NCI-H1930 (cell line): ENCODE measurements at regions not wholly inside any gene's neighbourhood (a gene's known extent, or its start where the extent isn't known, plus 50 kb on each side); places are given as distances from the start of the nearest gene placed in this dataset.

ENCODE experiments used
- DNase-seq, 2 experiments: peaks; one replicate each; lab custom pipeline; 2025; lab: John Stamatoyannopoulos, UW

DNA sequence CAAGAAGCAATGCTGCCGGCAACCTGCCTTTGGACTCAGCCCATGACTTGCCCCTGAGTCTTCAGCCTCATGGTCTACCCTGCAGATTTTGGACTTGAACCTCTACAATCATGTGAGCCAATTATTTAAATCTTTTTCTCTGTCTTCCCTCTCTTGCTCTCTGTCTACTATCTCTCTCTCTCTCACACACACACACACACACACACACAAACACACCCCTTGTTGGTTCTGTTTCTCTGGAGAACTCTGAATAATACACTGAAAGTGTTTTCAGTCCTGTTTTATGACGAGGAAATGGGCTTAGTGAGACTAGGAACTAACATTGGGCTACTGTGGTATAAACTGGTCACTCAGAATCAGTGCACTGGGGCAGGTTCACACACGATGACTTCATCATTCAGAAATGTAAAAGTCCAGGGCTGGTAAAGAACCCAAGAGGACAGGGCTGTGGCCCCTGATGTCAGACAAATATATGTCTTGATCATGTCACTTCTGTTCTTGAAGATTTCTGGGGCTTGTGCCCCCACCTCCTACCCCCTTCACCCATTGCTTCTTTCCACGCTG lies 266.1 kb upstream of the SIX2 start:
- DNase-seq: no peak

DNA sequence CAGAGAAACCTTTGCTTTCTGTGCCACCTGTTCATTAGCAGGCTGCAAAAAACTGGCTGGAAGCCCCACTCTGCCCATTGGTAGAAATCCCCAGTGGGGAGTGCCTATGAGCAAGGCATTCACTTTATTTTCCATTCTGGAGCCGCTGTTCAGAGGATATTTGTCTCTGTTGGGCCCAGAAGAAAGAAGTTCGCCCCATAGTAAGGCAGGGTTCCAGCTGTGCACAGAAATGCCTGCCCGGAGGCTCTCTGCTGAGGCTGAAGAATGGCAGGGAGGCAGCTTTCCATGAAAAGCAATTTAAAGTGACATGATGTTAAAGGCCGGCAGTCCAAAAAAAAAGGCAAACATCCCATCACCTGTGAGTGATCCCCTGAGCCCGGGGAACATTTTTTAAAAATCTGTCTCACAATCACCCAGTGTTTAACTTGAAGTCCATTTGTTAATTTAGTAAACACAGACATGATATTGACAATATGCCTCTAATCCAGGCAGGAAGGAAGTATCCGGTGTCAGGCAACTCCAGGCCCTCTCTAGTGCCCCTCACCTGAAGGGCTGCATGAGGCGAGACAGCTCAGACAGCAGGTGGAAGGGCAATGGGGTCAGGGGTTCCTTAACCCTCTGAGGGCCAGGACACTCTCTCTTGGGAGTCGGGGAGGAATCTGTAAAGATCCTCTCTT lies 265.1 kb upstream of the SIX2 start:
- no peak for DNase-seq

DNA sequence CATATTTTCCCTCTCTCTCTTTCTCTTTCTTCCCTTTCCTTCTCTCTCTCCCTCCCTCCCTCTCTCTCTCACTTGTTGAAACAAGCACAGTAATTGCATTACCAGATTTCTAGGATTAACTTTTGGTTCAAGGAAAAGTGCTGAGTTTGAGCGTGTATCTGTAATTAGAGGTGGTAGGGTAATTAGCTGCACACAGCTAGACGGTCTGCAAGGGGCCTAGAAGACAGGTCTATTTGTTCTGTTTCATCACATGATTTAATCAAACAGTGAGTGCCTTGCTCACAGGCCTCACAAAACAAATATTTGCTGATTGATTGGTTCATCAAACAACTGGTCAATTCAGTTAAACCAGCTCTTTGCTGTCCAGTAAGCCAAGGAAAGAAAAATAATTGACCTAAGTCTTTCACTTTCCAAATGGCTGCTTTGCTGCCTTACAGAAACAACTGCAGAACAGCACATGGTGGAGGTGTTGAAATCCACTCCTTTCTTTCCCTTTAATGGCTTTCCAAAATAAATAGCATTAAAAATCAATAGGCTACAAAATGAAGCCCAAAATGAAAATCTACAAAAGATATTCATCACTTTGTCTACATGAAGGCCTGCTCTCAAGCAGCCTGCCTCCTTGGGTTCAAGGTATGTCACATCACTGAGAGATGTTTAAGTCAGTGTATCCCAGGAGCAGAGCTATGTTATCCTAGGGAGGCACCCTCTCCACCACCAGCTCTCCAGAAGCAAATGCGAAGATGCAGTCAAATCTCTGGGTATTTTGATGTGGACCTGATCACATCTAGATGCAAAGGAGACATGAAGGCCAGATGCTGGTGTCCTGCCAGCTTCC lies 264.4 kb upstream of the SIX2 start:
- peak in 1 of 2 experiments; percentile 8 for DNase-seq

DNA sequence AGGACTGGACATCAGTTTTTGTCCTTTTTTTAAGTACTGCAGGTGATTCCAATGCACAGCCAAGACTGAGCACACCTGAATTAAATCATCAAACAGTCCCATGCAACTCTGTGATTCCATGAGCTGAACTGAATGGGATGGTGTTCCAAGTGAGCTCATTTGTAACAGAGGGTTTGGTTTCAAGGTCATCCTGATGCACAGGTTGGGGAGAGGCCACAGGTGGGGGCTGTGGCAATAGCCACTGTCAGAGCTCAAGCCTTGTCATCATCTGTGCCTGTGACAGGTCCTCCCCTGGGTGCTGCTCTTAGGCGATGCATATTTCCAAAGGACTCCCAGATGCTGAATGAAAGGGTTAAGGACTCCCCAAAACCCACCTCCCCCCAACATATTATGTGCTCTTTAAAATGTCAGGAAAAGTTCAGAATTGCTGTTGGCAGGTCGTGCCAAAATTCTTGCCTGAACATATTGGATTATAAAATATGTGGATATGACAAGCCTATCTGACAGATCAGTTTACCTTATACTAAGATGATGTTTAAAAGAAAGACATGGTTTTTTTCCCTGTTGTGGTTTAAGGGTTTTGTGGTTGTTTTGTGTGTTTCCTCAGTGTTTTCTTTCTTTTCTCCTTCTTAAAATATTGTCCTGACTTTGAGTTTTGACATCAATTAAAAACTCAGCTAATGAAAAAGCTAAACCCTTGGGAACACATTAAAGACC lies 263.5 kb upstream of the SIX2 start:
- no peak for DNase-seq

DNA sequence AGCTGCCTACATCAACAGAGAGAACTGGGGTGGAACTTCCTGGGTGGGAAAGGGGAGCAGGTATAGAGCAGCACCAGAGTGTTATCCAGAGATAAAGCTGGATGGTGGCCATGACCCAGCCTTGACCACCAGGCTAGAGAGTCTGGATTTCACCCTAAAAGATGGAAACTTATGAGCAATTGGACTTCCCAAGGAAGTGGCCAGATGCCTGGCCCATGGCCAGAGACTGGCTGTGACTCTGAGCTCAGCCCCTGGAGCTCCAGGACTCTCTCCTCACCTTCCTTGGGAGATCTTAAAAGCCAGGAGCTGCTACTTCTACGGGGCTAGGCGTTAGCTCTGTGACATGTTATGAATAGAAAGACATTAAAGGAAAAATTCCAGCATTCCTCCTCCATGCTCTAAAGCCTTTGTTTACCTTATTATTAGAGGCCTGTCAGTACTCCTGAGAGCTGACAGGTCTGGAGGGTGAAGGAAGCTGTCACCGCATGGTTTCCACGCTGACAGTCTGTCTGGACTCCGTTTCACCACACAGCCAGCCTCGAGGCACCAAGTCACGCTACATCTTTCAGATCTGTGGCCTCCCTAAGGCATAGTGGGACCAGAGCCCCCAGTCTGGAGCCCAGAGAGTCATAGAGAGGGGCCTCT lies 260.0 kb upstream of the SIX2 start:
- no peak for DNase-seq

DNA sequence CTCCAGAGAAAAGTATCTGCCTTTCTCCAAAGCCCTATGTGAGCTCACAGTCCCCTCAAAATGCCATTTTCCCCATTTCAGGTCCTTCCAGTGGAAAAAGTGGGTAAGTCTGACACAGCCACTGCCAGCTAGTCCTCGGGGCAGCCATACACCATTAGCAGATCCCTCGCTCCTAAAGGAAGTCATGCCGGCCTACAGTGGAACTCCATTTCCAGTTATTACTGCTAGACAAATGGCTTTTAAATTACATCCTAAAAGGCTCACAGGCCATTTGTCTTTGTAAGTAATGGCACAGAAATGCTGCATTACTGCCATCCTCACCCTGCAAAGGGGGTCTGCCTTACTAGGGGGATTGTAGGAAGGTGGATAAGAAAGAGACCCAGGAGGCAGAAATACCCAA lies 259.4 kb upstream of the SIX2 start:
- DNase-seq: no peak

DNA sequence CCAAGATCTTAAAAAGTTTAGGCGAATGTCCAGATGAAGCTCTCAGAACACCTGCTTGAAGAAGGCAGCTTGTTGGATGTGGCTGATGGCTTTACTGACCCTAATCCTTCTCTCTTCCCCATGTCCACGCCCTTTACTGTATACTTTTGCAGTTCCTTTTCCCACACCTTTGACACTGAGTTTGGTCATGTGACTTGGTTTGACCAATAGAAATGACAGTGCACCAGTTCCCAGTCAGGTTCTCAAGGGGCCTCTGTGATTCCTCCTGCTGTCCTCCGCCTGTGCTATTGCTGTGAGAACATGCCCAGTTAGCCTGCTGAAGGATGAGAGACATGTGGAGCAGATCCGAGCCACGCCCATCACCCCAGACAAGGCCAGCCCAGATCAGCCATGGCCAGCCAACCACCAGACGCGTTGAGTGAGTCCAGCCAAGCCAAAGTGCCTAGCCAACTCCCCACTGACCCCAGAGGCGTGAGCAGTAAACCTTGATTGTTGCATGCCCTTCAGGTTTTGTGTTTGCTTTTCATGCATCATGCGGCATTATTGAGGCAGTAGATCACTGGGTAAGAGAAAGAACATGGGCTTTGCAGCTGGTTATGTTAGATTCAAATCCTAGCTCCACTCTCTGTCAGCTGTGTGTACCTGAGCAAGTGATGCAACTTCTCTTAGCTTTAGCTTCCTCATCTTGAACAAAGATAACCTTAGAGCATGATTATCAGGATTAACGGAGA lies 258.0 kb upstream of the SIX2 start:
- no peak for DNase-seq

DNA sequence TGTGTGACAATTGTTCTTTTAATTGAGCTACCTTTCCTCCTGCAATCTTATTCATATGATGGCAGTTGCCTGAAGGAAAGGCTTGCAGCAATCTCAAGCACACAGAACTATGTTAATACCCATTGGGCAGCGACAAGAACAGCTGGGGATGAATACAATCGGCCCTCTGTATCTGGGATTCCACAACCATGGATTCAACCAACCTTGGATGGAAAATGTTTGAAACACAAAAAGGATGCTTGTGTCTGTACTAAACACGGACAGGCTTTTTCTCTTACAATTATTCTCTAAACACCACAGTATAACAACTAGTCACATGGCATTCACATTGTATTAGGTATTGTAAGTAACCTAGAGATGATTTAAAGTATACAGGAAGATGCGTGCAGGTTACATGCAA lies 256.1 kb upstream of the SIX2 start:
- no peak for DNase-seq

DNA sequence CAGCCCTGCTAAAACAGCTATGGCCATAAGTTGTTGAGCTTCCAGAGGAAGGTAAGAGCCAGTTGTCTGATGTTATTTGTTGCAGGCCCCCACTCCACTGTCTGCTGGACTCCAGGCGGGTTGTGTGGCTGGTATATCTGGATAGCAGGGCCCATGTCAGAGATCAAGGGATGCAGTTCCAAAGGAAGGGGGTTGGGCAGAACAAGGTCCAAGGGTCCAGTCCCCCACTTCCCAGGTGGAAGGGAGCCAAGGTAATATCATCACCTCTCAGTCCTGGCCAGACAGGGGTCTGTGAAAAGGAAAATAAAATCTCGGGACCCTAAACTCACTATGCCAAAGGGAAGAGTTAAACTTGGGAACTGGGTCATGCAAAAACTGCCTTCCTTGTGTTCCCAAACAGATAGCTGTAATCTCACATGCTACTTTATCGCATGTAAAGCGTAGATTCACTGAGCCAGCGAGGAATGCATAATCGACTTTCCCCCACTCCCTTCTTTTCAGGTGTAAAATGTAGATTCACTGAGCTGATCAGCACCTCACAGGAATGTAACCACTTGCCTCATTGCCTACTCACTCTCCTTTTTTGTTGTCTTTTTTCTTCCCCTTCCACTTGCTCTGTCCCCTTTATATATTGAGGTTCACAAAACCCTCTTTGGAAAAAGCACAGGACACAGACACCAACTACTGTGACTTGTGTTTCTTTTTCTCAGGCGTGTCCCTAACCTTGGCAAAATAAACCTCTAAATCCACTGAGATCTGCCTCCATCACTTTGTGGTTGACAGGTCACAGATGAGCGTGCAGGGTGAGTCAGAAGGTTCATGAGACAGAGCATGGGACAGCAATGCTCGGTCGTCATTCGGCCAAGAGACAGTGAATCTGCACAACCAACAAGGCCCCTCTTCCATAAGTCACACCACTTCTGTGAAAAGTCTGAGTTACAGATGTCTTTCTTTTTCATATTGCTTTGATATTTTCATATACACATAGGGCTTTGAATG lies 255.3 kb upstream of the SIX2 start:
- no peak for DNase-seq

DNA sequence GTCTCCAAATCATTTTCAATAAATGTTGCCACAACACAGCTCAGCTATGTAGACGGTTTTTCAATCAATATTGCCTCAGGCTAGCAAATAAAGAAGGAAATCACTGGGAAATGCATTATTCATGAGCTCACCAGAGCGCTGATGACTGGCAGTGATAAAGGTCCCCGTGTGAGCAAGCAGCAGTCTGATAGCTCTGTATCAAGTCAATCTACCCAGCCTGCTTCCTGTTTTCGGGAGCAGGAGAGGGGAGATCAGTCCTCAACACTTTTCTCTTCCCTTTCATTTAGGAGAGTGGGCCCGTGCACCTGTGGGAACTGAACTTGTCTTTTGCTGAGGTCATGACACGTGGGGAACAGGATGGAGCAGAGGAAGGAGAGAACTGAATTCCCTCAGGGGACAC lies 253.9 kb upstream of the SIX2 start:
- DNase-seq: no peak

DNA sequence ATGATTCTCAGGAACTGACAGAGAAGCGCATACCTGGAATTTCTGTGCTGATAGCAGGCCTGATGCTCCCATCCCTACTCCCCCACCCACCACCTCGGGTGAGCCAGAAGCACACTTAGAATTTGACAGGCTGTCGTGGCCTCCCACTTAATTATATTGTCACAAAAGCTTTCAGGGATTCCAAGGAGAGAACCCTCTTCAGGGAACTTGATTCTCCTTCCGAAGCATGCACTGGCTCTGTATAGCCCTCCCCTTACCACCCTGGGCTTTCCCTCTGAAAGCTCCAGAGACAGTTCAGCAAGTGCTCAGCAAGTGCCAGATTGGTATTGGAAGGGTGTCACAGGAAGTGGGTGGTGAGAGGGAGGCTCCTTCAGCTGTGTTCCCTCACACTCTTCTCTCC lies 252.5 kb upstream of the SIX2 start:
- no peak for DNase-seq

DNA sequence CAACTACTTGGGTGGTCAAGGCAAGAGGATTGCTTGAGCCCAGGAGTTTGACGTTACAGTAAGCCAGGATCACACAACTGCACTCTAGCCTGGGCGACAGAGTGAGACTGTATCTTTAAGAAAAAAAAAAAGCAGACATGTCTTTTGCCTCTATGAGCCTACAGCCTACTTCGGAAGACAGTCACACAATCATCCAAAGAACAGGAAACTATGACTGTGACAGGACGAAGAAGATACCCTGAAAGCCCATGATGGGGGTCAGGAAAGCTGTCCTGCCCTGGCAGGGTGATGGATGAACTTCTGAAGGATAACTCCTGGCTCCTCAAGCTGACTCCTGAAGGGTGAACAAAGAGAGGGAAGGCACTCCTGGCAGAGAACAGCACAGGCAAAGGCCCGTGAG lies 251.7 kb upstream of the SIX2 start:
- DNase-seq: no peak

DNA sequence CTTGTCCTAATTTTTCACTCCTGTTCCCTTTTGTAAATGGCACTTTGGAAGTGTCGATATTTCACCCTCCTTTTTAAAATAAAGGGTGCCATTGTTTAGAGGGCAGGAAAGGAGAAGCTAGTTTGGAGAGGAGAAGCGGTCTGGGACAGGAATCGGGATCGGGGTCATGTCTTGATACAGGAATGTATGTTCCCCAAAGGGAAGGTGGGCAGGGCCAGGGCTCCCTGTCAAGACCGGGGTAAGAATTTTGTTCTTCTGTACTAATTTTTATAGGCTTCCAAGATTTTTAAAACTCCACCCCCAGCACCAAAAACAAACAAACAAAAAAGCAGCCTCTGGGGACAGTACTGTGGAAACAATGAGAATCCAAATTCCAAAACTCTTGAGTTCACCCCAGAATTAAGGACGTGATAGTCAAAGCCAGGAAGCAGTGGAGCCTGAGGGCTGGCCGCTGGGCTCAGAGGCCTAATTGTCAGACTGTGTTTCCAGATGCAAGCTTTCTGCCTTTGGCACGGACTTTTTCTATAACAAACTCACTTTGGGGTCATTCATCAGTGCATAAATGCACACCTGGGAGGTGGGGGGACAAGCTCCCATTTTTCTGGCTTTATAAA lies 250.4 kb upstream of the SIX2 start:
- DNase-seq: no peak

DNA sequence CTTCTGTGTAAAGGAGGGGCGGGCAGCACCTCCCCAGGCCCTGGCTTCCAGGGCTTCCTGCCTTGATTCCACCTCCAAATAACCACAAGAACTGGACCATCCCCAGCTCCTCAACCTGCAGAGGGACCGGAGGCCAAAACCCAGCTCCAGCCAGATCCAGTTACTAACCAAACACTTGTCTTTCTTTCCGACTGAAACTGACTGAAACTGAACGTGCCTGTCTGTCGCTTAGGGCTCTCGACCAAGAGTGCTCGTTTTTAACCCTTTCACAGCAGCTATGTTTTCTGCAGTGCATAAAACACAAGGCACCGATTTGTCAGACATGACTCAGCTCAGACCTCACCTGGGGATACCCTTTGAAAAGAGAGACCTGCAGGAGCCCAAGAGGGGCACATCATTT lies 249.9 kb upstream of the SIX2 start:
- no peak for DNase-seq

DNA sequence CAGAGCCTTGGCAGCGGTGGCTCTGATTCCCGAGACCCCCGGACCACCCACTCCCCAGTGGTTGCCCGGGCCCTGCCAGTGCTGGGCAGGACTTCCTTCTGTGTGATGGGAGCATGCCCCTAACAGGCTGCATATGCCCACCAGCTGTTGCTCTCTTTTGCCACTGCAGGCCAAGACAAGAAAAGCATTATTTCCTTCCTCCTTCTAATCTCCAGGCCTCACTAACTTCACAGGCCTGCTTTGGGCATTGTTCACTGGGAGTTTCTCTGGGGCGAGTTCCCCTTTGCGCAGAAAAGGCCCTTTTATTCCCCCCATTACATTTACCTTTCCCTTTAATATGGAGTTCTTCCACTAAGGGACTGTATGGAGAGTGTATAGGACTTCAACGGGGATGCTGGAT lies 249.1 kb upstream of the SIX2 start:
- DNase-seq: no peak

DNA sequence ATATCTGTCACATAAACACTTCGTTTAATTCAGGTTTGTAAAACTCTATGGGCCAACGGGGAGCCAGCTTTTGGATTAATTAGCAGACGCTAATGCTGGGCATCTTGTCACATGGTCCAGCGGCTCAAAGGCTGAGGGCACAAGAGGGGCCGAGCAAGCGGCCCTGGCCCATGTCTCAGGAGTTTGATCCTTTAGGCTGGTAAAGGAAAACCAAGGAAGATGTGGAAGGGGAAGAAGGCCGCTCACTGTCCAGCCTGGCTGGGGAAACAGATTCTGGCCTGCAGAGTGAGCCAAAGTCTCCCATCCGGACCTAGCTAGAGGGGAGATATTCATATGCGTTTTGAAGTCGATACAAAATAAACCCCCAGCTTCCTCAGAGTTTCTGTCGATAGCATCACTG lies 248.6 kb upstream of the SIX2 start:
- DNase-seq: no peak

DNA sequence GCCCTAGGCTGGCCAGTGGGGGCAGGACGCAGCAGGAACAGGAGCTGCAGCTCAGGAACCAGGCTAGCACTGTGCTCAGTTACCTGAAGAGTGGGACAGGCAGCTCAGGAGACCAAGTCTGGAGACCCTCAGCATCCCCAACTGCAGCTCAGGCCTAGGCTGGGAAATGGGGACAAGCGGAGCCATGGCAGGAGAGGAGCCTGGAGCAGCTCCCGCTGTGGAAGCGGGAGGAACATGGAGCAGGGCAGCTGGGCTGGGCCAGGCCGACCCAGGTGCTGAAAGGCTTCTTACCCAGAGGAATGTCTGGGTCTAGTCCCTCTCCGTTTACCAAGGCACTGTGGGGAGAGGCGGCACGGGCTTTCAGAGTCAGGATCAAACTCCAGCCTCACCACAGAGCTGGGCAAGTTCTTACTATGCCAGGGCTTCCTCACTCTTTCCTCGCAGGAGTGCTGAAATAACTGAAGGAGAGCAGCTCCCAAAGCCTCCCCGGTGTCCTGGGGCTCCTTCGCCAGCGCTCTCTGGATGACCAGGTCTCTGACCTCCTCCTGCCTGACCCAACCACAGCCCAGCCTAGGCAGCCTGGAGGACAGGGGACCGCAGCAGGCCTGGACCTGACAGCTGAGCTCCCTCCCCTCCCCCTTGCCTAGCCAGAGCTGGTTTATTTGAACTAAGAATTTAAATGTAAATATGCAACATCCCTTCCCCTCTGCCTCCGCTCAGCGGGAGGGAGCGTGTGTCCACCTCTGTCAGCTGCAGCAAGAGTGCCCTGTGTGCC lies 247.8 kb upstream of the SIX2 start:
- DNase-seq: no peak

DNA sequence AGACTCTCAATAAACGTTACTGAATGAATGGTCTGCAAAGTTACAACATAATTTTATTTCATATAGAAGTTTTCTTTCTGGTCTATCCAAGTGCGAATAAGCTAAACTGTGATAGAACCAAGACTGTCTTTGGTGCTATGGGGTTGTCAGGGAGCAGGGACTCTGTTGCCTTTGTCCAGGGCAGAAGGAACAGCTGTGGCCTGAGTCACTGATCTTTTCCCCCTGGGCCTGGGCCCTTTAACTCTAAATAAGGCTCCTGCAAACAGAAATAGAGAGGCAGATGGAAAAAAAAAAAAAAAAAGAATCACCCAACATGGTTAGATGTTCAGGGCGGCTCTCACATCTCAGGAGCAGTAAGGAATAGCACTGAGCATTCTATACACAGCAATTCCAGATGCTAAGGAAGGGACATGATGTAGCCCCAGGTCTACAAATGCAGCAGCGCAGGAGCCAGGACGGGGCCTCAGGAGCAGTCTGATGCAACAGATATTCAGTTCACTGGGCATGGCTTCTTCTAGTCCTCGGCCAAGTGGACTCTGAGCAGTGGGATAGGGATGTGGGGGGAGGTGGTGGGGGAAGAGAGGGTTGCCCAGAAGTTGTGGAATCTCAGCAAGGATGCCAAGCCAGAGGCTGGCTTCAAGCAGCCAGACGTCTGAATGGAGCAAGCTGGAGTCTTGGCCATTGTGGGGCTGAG lies 247.1 kb upstream of the SIX2 start:
- DNase-seq: no peak
